Peyer's patch (tissue), 4 donors: ENCODE measurements at regions not wholly inside any gene's neighbourhood (a gene's known extent, or its start where the extent isn't known, plus 50 kb on each side); places are given as distances from the start of the nearest gene placed in this dataset.

ENCODE experiments used
- DNase-seq, 3 donors: peaks; one replicate each; pipeline ENCODE4 v3.0.0-alpha.2; 2017 to 2019
- H3K27ac ChIP-seq, 4 donors: fragments of 200-600 bp; sonication (generic); one replicate each; pipeline ENCODE4 v1.5.1; 2016 to 2019
- H3K27me3 ChIP-seq, 2 donors: fragments of 200-600 bp; sonication (generic); one replicate each; pipeline ENCODE4 v1.5.1; 2019
- H3K36me3 ChIP-seq, 3 donors: fragments of 200-600 bp; sonication (generic); one replicate each; pipeline ENCODE4 v1.5.1; 2016 to 2019
- H3K4me1 ChIP-seq, 4 donors: fragments of 200-600 bp; sonication (generic); one replicate each; pipeline ENCODE4 v1.5.1; 2016 to 2019
- H3K4me3 ChIP-seq, 4 donors: fragments of 200-600 bp; sonication (generic); 1 replicate in 3 of 4; 2 replicates in 1 of 4; pipeline ENCODE4 v1.5.1; 2016 to 2019; ENCODE audit warnings: mild to moderate bottlenecking in 1 of 4
- H3K9me3 ChIP-seq, 4 donors: fragments of 200-600 bp; sonication (generic); one replicate each; pipeline ENCODE4 v1.5.1; 2016 to 2019; ENCODE audit warnings: mild to moderate bottlenecking in 1 of 4
- CTCF ChIP-seq, 6 experiments: fragments of 450-650 bp in 4 of 6; fragments of 200-600 bp in 2 of 6; sonication (generic) in 1 of 6; IDR thresholded peaks; one replicate each; pipeline ENCODE4 v1.5.1; 2017 to 2019; ENCODE audit warnings: antibody characterized with exemption in 6 of 6, mild to moderate bottlenecking in 3 of 6, moderate library complexity in 1 of 6
- POLR2A ChIP-seq, 2 donors: fragments of 450-650 bp; IDR thresholded peaks; one replicate each; pipeline ENCODE4 v1.5.1; 2017; ENCODE audit warnings: antibody characterized with exemption in 2 of 2, mild to moderate bottlenecking in 2 of 2, moderate library complexity in 2 of 2

- TF ChIP-seq POLR2A (IDR thresholded peaks at IDR 0.05), result no peak
- no peaks in the 10 kb centered on the region for H3K27me3 ChIP-seq
- H3K9me3 ChIP-seq, result no peaks in the 10 kb centered on the region
- H3K27ac ChIP-seq, result no peak overlapping the region
- H3K4me3 ChIP-seq, result no peak overlapping the region
- no peaks in the 10 kb centered on the region for H3K4me1 ChIP-seq
- no peak for DNase-seq
- no peaks in the 10 kb centered on the region for H3K36me3 ChIP-seq
Observed at GRCh38 chr3:72327008-72327407, 521.2 kb downstream of the SHQ1 start.

GRCh38 chr3:72324253-72324811 is 523.9 kb downstream of the SHQ1 start:
- no peaks in the 10 kb centered on the region for H3K9me3 ChIP-seq
- H3K4me1 ChIP-seq, result no peaks in the 10 kb centered on the region
- H3K27me3 ChIP-seq, result no peaks in the 10 kb centered on the region
- H3K4me3 ChIP-seq, result no peak overlapping the region
- H3K36me3 ChIP-seq, result no peaks in the 10 kb centered on the region
- no peak for DNase-seq
- no peak overlapping the region for H3K27ac ChIP-seq
- TF ChIP-seq POLR2A (IDR thresholded peaks at IDR 0.05) (no peak), CTCF (IDR thresholded peaks at IDR 0.05) (no peak)

GRCh38 chr3:72323773-72324172 is 524.5 kb downstream of the SHQ1 start:
- Histone ChIP-seq H3K4me3 (no peak overlapping the region), H3K9me3 (no peaks in the 10 kb centered on the region), H3K27me3 (no peaks in the 10 kb centered on the region), H3K36me3 (no peaks in the 10 kb centered on the region), H3K4me1 (peaks cover 0 to 3% (median 0%) of the 10 kb centered on the region in 4 donors), H3K27ac (no peak overlapping the region)
- DNase-seq, result no peak
- no peak for TF ChIP-seq POLR2A (IDR thresholded peaks at IDR 0.05)
- TF ChIP-seq CTCF (IDR thresholded peaks at IDR 0.05), result no peak

- no peak for DNase-seq
Observed at GRCh38 chr3:72322264-72322976, 525.8 kb downstream of the SHQ1 start.

GRCh38 chr3:72320955-72321303 is 527.3 kb downstream of the SHQ1 start:
- Histone ChIP-seq H3K36me3 (no peaks in the 10 kb centered on the region), H3K27me3 (no peaks in the 10 kb centered on the region), H3K27ac (no peak overlapping the region), H3K4me1 (peaks cover 0 to 6% (median 0%) of the 10 kb centered on the region in 4 donors), H3K4me3 (no peak overlapping the region), H3K9me3 (no peaks in the 10 kb centered on the region)
- TF ChIP-seq CTCF (IDR thresholded peaks at IDR 0.05) (no peak), POLR2A (IDR thresholded peaks at IDR 0.05) (no peak)
- DNase-seq, result no peak

More at GRCh38 chr3:72322264-72322976, 525.8 kb downstream of the SHQ1 start:
- Histone ChIP-seq H3K36me3 (no peaks in the 10 kb centered on the region), H3K27me3 (no peaks in the 10 kb centered on the region), H3K27ac (no peak overlapping the region), H3K4me1 (peaks cover 0 to 6% (median 0%) of the 10 kb centered on the region in 4 donors), H3K9me3 (no peaks in the 10 kb centered on the region), H3K4me3 (no peak overlapping the region)
- TF ChIP-seq POLR2A (IDR thresholded peaks at IDR 0.05) (no peak), CTCF (IDR thresholded peaks at IDR 0.05) (no peak)

- Histone ChIP-seq H3K36me3 (no peaks in the 10 kb centered on the region), H3K27ac (no peak overlapping the region), H3K4me3 (no peak overlapping the region), H3K9me3 (no peaks in the 10 kb centered on the region), H3K27me3 (no peaks in the 10 kb centered on the region), H3K4me1 (peaks cover 0 to 6% (median 0%) of the 10 kb centered on the region in 4 donors)
- no peak for DNase-seq
- TF ChIP-seq POLR2A (IDR thresholded peaks at IDR 0.05) (no peak), CTCF (IDR thresholded peaks at IDR 0.05) (no peak)
Observed at GRCh38 chr3:72320095-72320954, 527.9 kb downstream of the SHQ1 start.
